NCI-H2029 (cell line): ENCODE measurements at regions not wholly inside any gene's neighbourhood (a gene's known extent, or its start where the extent isn't known, plus 50 kb on each side); places are given as distances from the start of the nearest gene placed in this dataset.
"Not testable (repeated sequence)": the region's sequence is repeated elsewhere in the genome, so short reads cannot be mapped to it uniquely, and the experiment has no call there.

Source experiments
- DNase-seq: peaks from one replicate; lab custom pipeline; 2025; lab: John Stamatoyannopoulos, UW

DNA sequence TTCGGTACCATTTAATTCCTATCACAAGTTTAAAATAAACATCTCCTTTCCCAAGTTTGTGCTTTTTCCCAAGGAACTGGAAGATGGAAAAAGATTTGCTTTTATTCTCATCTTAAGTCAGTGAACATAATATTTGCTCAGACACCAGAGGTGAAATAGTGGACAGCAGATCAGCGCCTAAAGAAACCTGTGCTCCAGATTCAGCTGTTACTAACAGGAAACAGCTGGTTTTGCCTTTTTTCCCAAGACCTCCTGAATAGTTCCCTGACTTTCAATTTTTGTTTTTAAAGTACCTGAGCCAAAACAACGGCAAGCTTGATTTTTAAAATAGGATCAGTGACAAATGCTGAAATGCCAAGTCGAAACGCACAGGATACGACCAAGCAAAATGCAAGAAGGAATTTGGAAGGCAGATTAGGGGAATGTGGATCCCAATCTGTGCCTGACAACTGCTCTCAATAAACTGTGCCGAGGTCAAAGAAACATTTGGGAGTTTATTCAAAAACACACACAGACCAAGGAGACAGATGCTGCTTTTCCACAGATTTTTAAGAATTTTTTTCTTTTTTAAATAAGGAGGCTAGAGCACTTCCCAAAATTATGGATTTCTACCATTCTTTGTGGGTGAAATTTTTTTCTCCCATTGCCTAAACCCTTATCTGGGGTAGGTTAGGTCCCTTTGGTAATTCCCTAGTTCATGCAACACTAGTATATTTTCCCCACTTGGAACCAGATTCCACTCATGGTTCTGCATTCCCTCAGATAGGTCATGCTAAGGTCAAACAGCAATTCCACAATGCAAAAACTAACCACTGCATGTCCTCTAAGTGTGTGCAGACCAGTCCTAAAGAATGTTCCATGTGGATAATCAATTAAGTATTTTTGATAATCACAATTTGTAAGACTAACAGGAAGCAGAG lies 121.5 kb upstream of the PDE1A start:
- no peak for DNase-seq

DNA sequence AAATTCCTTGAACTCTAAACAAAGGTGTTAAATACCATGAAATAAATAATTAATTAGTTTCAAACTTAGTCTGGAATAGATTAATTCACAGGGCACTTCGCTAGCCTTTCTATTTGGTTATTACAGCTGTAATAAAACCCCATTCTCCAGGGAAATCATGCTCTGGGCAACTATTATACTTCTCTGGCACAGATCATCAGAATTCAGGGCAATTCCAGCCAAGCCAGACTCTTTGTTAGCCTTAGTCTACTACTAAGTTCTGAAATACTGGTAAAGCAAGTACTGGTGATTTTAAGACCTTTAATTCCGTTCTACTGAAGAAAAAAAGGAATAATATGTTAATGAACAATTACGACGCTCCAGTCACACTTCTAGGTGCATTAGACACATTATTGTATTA lies 123.4 kb upstream of the PDE1A start:
- no peak for DNase-seq

DNA sequence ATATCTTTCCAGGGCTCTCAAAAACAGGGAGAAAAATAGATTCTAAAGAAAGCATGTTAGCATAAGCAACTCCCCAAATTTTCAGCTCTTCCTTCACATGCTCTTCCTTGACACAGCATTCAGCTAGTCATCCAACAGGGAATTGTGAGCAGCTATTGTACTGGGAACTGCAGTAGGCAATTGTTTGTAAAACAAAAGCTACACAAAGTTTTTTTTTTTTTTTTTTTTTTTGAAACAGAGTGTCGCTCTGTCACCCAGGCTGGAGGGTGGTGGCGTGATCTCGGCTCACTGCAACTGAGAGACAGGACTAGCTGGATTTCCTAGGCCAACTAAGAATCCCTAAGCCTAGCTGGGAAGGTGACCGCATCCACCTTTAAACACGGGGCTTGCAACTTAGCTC lies 125.4 kb upstream of the PDE1A start:
- not testable (repeated sequence) for DNase-seq

DNA sequence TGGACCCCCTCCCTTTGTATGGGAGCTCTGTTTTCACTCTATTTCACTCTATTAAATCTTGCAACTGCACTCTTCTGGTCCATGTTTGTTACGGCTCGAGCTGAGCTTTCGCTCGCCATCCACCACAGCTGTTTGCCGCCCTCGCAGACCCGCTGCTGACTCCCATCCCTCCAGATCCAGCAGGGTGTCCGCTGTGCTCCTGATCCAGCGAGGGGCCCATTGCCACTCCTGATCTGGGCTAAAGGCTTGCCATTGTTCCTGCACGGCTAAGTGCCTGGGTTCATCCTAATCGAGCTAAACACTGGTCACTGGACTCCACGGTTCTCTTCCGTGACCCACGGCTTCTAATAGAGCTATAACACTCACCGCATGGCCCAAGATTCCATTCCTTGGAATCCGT lies 125.9 kb upstream of the PDE1A start:
- not testable (repeated sequence) for DNase-seq

DNA sequence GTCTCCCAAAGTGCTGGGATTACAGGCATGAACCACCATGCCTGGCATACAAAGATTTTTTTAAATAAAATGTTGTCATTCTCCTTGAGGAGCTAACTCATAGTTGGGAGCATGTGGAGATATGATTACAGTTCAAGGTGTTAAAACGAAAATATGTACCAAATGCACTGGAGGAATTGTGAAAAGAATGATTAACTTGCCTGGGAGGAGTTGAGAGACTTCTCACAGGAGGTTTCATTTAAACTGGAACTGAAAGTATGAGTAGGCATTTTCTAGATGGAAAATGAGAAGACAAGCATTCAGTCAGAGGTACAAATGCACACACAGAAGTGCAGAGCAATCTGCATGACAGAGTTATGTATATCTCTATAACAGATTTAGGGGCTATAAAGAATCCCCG lies 126.6 kb upstream of the PDE1A start:
- no peak for DNase-seq

DNA sequence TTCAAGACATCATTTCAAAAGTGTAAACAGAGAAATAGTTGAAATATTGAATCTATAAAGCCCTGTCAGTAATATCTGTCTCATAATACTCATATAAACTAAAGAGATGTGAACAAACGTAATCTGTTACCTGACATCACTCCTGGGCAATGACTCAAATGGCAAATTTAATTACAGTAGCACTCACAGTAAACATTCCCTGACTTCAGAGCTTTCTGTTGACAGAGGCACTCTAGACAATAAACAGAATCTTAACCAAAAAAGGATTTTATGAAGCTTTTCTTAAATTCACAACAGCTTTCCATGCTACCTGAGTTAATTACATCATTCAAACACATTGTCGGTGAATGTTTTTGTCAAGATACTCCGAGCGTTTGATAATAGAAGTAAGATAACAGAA lies 128.1 kb upstream of the PDE1A start:
- DNase-seq, result peak; percentile 33

DNA sequence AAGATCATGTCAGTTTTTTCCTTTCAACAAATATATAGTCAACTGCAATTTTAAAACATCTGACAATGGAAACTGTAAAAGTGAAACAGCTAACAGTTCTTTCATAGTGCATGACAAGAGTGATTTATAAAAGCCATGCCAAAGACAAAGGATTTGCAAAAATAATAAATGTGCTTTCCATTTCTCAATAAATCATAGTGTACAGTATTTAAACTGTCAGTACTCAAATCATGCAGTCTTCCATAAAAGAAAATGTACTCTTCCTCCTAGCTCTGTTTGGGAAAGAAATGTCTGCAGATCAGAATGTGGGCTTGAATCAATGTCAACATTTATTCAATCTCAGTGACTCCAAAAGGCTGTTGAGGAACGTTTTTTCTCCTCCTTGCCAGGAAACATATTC lies 131.7 kb upstream of the PDE1A start:
- no peak for DNase-seq

DNA sequence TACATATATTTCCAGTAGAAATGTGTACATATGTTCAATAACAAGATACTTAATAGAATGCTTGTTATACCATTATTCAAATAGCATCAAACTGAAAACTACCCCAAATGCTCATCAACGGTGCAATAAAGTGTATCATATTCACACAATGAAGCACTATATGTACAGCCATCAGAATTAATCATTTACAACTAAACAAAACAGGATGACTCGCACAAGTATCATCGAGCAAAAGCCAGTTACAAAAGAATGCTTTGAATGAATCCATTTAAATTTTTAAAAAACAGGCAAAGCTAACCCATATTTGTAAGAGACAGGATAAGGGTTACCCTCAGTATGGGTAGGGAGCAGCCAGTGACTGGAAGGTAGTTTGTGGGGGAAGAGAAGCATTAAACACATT lies 132.8 kb upstream of the PDE1A start:
- no peak for DNase-seq

DNA sequence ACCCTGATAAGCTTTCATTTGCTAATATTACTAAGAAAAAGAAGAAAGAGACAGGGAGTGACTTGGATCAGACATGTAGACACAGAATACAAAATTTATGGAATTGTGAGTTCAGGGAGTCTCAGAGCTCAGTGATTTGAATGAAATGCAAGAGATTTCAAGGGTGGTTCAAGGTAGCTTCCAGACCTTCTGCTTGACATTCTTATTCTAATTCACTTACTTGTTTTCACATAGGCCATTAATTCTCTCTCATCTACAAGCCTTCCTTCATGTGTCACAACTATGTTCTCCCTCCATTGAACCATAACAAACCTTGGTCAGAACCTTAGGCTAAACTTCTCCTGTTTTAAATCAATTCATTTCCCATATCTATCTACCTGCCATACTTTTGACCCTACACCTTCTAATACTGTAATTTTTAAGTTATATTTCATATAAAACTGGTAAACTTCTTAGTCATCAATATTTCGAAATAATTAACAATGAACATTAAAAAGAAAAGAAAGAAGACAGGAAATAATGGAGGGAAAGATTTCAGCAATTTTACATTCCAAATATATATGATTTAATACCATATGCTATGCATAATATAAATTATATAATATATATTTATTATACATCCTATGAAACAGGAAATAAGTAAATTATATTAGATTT lies 139.2 kb upstream of the PDE1A start:
- DNase-seq, result no peak

DNA sequence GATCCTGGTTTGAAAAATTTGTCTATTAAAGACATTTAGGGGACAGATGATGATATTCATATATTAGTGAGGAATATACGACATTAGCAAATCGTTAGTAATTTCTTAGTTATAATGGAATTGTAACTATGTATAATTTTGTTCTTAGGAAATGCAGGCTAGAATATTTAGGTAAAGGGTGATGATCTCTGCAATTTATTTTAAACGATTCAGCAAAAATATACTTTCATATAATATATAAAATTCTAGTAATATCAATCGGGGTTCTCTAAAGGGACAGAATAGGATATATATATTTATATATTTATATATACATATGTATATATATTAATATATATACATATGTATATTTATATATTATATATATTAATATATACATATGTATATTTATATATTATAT lies 142.5 kb upstream of the DNAJC10 start:
- DNase-seq, result no peak

DNA sequence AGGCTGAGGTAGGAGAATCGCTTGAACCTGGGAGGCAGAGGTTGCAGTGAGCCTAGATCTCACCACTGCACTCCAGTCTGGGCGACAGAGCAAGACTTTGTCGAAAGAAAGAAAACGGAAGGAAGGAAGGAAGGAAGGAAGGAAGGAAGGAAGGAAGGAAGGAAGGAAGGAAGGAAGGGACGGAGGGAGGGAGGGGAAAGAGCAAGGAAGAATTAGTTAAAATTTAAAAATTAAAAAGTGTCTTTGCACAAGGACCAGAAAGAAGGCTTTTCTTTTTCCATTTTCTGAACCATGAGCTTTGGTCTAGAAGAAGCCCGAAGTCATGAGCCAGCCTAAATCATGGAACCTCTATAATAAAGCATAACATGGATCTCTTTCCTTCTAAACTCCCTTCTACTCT lies 138.2 kb upstream of the DNAJC10 start:
- no peak for DNase-seq

DNA sequence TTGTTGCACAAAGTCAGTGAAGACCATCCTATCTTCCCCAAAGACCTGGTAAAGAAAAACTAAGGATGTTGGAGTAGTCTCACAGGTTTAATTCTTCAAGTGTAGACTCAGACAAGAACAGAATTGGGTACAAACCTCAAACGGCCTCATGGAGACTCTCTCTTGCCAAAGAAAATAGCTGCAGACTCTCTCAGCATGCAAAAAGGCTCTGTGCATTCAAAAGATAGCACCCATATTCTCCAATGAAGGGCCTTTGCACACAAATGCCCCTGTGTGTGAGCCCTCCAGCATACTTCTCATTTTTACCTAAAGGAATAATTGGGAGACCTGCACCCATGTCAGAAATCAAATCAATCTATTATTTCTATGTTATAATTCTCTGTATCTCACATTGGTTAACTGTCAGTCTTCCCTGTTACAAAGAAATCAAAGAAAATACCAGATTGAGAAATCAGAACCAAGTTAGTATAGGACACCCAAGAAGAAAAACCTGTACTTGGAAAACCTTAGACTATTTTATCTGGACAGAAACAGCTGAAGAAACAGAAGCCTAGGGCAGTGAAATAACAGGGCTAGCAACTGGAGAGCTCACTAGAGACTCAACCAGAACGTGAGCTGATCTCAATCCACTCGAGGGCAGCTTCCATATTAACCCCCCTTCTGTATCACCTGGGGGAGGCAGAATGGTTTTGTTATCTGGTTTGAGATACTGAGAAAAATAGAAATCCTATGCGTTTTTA lies 134.7 kb upstream of the DNAJC10 start:
- DNase-seq, result no peak

DNA sequence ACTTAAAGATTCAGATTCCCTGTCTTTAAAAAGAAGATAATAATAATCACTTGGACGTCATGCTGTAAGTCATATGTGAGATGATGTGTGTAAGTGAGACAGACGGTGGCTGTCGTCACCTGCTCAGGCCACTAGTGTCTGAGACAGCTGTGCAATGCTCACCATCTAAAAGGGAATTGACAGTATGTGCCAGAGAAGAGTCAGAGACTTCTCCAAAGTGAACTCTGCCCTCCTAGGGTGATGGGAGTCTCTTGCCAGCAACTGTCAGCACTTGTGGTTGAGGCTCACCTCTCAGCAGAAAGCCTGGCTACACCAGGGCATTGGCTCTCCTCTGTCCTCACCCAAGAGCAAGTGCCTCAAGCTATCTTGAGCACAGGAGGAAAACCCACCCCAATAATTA lies 131.6 kb upstream of the DNAJC10 start:
- DNase-seq, result no peak

DNA sequence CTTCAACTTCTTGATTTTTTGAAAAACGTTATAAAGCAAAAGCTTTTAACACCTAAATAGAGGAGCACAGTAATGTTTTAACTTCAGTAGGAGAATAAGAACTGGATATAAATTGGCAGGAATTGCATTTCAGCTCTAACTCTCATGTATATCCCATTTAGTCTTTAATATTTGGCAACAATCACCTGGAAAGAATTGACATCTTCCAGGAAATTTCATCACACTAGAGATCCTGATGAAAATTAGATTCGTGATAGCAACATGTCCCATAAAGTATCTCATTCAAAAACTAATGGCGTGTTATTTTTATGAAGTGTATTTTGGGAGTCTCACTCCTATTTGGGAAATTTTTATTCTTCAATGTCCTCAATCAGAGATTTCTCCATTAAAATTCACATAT lies 131.1 kb upstream of the DNAJC10 start:
- DNase-seq, result no peak

DNA sequence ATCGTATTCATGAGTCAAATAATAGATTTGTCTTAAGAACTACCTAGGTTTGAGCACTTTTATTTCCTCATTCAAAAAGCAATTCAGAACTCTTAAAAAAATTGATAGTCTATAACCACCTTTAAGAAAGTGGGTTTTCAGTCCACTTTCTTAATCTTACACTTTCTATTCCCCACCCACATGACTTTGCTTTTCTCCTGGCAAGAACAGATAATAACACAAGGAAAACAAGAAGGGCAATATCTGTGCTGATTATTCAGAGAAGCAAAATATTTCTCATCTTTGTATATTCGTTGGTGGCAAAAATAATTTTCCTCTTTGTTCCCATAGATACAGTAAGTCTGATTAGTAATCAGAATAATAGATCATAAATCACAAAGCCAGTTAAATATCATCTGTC lies 130.6 kb upstream of the DNAJC10 start:
- no peak for DNase-seq

DNA sequence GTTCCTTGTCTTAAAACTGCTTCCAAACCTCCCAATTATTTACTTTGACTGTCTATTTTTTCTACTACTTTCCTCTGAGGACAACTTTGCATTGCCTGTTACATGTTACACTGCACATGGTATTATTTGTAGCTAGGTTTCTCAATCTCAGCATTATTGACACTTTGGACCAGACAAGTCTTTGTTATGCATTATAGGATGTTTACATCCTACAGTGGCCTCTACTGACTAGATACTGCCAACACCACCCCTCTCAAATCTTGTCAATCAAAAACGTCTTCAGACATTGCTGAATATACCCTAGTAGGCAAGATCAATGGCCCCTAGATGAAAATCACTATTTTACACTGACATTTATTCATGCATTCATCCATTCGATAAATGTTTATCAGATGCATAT lies 129.6 kb upstream of the DNAJC10 start:
- no peak for DNase-seq

DNA sequence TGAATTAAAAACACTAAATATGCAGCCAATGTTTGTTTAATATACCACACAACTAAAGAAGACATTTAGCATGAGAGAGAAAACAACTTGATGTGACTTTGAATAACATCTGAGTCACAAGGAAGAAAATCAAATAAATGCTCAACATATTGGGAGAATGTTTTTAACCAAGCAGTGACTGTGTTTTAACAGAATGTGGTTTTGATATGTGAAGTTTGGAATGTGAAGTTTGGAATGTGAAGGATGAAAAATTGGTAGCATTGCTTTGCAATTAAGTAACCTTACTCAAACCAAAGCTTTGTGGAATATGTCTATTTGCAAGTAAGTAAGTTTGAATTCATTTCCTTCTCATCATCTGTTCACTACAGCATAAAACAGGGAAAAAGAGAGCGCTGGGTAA lies 128.2 kb upstream of the DNAJC10 start:
- DNase-seq, result no peak

DNA sequence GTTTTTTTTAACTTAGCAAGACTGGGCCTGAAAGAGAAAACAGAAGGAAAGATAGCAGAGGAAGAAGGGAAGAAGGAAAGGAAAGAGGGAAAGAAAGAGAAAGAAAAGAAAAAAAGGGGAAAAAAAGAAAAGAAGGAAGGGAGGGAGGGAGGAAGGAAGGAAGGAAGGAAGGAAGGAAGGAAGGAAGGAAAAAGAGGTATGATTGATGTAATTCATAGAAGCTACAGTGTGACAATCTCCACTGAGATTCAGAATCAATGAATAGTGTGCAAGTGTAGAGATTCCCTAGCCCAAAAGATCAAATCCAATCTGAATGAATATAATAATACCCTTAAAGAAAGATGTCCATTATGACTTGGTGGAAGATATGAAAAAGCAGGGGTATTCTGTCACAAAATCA lies 126.9 kb upstream of the DNAJC10 start:
- no peak for DNase-seq

DNA sequence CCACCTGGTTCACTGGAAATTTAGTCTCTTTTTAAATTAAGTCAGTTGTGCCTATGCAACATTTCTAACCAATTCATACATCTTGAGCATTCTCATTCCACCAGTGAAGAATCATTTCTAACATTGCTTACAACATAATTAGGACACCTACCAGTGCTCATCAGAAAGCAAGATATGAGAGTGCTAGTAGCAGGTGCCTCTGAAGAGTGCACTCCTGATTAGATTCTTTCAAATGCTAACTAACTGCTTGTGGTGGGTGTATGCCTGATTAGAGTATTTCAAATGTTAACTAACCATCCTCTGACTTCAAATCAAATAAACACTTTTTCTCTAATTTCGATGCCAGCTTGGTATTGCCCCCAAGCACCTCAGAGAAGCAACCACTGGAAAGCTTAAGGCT lies 124.3 kb upstream of the DNAJC10 start:
- DNase-seq, result no peak

DNA sequence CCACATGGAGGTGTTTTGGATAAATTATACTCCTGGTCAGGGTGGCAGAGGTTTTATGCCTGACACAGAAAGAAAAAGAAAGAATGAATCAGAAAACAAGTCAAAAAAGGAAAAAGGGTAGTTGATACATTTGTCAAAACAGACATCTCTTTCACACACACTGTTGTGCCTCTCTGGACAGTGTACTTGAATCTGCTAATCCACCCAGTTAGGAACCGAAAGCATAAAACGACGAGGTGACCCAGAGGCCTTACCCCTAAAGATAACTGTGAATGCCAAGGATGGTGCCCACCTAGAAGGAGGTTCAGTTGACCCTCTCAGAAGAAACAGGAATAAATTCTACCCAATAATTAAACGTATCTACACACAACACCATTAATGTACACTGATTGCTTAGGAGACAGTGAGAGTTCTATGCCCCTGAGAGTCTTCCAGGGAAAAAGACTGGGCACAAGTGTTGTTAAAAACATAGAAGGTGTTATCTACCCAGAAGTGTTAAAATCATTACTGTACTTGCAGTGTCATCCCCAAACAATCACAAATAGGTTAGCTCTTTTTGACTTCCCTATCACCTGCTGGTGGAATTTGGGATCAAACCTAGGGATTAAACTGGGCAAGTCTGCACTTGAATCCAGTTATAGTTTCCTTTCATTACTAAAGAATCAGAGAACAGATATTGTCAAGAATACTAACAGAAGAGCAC lies 123.2 kb upstream of the DNAJC10 start:
- no peak for DNase-seq

DNA sequence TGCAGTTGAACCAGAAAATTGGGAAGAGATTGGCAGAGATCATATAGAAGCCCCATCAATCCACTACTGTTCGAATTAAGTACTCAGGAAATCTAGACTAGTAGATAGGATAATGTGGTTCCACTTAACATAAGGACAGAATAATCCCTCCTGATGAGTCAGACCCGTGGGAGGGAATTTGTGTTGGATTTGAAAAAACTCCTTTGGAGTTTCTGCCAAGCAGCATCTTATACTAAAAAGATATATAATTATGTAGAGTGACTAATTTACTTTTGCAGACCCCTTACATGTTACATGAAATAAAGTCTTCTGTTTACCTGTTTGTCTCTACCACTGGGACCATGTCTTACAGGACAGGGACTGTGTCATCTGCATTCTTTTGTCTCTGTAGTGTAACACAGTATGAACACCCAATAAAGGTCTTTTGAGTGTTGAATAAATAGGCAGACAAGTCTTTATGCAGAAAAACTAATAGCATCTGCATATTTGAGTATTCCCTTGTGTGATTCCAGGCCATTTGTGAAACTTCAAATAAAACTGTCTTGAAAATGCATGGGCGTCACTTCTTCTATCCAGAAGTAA lies 122.6 kb upstream of the DNAJC10 start:
- DNase-seq, result no peak

DNA sequence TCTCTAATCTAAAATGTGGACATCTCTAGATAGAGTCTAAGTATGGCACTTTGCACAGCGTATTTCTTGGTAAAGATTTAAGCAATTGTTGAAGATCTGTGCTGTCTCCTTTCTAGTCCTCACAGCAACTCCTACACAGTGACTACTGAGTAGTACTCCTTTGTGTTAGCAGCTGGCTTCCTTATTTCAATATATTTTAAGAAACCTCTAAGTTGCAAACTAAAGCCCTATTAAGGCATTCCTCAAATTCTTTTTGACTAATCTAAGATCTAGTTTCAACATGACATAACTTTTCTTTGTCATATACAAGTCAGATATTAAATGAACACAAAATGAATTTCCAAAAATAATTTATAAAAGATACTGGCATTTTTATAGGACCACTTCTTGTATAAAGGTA lies 121.8 kb upstream of the DNAJC10 start:
- no peak for DNase-seq
